ENCODE measurements at regions not wholly inside any gene's neighbourhood (a gene's known extent, or its start where the extent isn't known, plus 50 kb on each side); places are given as distances from the start of the nearest gene placed in this dataset.
A peak's percentile ranks its signal among the peaks of the same experiment; 100 is the strongest.

DNA sequence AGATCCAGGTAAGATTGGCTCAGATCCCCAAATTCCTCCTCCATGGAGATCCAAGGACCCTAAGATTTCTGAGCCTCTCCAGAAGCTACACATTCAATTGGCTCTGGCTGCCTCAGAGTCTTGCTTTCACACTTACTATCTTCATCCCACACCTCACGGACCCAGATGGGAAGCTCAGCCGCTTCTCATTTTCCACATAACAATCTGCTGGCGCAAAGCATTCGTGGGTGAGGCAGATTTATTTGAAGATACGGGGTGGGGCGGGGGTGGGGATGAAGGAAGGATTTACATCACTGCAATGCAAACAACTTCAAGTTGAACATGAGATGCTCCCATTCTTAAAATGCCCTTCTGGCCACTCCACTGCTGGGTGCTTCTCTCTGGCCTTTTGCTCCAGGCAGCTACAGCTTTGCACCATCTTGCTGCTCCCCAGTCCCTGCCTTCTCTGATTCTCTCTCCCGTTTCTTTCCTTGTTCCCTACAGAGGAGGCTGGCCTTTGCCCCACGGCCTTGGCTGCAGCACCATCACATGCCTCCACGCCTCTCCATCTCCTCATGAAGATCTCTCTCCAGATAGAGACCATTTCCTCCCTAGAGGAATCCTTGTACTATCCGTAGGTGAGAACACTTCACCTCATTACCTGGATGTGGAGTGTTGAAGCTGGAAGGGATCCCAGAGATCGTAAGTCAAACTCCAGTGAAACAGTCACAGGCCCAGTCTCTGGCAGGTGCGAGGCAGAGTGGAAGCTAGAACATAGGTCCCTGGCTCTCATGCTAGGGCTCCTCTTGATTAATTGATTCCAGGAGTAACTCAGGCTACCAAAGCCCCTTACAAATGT is 175.9 kb downstream of the RPLP1 start:
- no peak for DNase-seq (ENCODE audit: low read depth)

DNA sequence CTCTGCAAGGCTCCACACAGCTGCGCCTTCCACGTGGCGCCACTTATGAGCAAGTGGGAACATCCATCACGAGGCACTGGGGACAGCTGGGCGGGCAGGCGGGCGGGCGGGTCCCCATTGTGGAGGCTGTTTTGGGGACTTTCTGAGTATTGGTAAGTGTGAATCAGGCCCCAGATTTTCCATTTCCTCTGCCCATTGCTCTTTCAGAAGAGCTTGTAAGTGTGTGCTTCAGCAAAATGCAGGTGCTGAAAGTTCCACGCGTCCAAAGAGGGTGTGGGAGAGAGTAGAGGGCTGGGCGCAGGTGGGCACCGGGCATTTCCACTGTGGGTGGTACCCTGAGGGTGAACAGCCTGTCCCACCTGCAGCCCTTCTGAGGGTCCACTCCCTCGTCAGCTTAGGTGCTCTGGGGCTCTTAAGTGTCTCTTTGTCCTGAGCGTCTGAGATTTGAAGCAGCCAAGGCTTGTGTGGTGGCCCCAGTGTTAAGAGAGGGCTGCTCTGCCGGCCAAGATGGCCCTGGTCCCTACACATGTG is 177.1 kb downstream of the RPLP1 start:
- no peak for DNase-seq (ENCODE audit: low read depth)

DNA sequence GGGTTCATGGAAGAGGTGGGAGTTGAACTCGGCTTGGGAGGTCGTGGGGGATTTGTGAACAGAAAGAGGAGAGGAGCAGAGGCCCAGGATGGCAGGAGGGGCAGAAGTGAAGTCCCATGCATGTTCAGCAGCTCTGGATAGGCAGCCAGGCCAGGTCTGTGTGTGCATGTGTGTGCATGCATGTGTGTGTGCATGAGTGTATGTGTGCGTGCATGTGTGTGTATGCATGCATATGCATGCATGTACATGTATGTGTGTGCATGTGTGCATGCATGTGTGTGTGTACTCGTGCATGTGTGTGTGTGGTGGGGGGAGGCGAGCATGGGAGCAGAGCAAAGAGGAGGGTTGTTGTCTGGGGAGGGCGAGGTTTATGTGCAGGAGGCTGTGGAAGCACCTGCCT is 178.4 kb downstream of the RPLP1 start:
- DNase-seq (ENCODE audit: low read depth), result no peak

DNA sequence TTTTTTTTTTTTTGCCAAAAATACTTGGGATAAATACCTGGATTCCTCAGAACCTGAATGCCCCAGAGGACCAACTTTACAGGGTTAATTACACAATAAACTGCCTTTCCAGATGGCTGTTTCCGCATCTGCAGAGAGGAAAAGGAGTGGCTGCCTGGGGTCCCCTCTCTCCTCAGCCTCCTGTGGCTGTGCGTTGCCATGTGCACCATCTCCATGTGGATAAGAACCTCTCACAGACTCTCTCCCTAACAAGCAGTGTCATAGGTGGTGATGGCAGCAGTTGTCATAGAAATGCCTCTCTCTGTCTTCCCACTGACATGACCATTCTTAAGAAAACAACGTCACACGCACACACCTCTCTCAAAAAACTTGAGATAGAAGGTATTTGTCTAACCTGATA is 179.4 kb downstream of the RPLP1 start:
- DNase-seq (ENCODE audit: low read depth), result no peak

DNA sequence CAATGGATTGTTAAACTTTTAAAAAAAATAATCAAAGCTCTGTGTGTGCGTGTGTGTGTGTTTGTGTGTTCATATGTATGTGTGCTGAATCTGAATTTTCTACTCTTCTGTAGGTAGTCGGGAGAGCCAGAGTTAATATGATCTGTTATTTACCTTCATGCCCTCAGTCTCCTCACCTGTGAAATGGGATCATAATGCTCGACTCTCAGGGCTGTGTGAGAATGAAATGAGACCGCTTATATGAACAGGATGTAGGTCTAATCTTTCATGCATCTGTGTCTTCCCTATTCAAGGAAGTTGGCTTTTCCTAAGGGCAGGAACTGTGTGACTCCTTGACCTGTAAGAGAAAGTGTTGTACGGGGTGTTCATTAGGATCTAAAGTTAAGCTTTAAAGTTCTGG is 182.2 kb downstream of the RPLP1 start:
- DNase-seq (ENCODE audit: low read depth), result no peak

DNA sequence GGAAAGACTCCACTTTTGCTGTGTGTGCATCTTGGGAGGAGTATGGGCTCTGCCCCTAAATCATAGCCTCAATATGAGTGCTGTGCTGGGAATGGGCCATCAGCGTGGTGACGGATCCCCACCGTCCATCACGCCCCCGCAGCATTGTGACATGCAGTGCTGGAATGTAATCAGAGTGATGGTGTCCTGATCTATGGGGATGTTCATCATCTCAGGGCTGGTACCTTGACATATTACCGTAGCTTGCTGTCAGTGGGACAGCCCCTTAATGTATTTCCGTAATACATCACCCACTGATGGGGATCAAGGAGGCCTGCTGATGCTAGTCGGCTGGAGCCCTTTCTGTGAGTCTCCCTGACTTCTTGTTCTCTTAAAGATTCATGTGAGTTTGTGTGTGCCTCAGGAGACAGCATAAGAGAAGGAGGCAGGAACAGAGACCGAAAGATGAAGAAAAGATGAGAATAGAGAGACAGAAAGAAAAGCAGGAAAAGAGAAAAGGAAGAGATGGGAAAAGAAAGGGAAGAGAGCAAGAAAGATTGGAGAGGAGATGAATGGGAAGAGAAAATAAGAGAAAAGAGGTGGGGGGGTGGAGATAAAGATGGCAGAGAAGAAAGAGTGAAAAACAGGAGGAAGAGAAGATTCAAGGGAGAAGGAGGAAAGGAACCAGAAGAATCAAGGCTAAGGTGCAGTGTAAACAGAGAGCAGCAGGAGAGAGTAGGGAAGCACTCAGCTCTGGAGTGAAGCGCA is 183.7 kb downstream of the RPLP1 start:
- no peak for DNase-seq (ENCODE audit: low read depth)

DNA sequence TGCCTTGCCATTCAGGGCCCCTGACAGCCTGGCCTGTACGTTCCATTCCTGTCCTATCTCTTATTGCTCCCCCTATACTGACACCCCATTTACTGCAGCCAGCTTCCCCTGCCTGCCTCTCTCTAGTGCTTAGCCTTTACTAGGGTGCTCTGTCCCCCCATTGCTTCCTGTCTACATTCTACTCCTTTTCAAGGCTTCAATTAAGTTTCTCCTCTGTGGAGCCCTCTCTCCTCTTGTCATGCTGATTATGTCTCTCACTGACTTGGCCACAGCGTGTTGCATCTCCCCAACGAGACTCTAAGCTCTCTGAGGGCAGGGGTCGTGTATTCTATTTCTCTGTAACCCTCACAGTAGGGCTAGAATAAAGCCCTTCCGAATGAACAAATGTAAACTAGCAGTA is 185.2 kb downstream of the RPLP1 start:
- no peak for DNase-seq (ENCODE audit: low read depth)

DNA sequence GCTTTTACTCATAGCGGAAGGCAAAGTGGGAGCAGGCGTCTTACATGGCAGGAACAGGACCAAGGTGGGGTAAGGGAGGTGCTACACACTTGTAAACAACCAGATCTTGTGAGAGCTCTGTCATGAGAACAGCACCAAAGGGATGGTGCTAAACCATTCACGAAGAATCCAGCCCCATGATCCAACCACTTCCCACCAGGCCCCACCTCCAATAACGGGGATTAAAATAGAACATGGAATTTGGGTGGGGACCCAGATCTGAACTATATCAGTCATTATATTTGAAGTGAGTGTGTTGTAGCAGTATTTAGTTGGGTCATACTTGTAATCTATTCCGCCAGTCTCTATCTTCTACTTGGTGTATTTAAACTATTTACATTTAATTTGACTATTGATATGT is 190.9 kb downstream of the RPLP1 start:
- DNase-seq (ENCODE audit: low read depth), result no peak

DNA sequence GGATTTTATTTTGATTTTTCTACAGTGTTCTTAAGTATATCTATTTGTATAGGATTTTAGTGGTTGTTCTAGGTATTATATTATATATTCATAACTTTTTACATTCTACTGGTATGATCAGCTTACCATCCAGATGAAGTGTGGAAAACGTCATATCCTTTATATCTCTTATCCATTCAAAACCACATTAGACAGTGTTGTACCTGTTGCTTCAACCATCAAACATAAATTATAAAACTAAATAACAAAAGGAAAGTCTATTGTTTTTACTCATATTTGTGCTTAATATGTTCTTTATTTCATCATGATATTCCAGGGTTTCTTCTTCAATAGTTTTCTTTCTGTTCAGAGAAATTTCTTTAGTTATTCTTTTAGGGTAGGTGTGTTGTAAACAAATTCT is 191.4 kb downstream of the RPLP1 start:
- DNase-seq (ENCODE audit: low read depth), result no peak

DNA sequence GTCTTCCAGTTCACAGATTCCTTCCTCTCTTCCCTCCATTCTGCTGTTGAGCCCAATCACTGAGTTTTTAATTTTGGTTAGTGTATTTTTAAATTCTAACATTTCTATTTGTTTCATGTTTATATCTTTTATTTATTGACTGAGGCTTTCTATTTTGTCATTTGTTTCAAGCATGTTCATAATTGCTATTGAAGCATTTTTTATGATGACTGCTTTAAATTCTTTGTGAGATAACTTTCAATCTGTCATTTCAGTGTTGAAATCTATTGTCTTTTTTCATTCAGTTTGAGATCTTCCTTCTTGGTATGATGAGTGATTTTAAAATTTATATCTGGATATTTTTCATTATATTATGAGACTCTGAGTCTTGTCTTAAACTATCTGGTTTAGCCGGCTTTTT is 192.3 kb downstream of the RPLP1 start:
- no peak for DNase-seq (ENCODE audit: low read depth)

DNA sequence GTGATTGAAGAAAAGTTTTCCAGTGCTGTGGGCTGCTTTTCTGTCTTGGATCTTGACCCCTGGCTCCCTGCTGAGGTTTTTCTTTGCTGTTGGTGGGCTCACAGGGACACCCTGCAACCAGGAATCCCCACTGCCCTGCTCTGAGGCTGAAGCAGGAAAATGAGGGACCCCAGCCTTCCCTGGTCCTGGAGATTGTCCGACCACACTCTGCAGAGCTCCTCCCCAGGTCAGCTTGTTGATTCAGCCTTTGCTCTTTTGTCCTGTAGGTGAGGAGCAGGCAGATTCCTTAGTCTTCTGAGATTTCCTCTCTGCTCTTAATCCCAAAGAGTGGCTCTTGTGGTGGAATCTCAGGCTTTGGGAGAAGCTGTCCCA is 194.5 kb downstream of the RPLP1 start:
- no peak for DNase-seq (ENCODE audit: low read depth)

DNA sequence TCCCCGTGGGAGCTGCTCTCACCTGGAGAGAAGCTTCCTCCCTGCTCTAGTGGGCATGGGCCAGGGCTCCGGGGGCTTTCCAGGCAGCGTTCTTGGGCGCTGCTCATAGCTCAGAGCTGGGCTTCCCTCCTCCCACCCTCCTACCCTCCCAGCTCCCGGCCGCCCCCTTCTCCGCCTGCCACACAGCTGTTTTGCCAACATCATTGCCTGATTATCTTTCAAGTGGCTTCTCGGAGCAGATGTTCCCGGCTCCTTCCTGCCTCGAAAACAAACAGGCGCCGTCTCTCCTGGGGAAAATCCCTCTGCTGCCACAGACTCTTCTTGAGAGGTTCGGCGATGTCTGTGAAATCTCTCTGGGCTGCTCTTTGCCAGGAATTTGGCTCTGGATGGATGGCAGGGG is 195.6 kb downstream of the RPLP1 start:
- DNase-seq (ENCODE audit: low read depth), result no peak

DNA sequence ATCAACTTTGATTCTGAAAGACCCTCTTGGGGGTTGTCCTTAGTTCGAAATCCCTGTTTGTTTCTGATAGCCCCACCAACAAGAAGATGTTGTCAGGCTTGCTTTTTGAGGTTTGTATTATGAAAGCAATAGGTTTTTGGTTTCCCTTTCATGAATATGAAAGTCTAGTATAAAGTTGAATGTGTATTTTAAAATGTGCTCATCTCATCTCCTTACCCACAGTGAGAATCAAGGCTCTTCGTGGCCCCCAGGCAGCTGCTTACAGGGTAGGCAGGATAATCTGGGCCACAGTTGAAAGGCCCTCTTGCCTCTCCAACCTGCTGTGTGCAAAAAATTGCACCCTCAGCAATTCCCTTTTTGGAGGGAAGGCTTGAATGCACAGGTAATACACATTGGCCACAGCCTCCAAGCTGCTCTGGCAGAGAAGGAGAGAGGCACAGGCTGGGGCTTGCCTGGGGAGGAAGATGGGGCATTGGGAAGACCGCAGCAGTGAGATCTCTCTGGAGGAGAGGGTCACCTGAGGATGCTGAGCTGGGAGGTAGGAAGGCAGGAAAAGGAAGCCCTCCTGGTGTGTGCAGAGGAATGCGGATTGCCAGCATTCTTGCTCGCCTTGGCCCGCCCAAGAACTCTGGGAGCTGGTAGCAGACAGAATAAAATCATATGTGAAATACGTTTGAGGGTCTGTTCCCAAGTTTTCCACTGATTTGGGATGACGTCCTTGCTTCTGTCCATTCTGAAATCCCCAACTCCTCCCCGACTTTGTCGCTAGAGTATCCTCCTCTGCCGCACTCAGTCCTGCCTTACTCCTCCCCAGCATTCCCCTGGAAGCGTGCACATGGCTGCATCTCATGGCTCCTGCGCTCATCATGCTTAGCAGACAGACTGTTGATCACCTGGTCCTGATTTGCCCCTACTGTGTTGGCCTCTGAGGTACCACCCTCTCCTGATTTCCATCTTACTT is 196.4 kb downstream of the RPLP1 start:
- DNase-seq (ENCODE audit: low read depth), result no peak

DNA sequence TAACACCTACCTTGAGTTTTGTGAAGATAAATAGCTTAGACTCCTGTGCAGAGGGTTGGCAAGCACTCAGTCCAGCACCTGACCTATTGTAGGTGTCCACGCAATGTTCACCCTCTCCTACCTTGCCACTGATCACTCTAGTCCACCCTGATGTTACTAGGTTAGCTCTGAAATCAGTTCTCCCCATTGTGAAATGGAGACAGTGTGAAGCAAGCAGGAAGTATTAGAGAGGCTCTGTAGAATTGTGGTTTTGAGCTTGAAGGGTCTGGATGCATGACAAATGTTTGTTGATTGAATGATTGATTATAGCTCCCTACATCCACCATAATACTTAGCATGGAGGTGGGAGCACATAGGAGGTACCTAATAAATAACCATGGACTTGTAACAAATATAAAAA is 199.7 kb downstream of the RPLP1 start:
- DNase-seq (ENCODE audit: low read depth), result no peak

DNA sequence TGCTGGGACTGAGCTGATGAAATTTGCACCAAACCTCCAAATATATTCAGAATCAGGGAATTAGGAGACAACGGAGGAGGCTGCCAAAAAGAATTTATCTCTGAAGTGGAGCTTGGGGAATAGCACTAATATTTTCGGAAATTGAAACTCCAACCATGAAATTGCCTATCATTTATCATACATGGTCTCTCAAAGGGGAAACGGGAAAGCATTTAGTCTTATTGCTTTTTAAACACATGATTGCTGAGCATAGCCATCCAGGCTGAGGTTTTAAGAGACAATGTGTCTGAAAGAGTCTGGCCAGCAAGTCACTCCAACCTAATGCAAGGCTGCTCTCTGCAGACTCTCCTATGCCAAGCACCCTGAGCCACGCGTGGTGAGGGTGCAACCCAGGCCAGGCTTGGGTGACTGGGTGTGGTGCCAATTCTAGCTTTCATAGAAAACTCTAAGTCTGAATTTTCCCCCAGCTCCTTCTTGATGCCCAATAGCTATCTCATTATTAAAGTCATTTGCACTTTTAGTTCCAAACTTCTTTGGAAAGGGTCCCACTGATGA is 200.2 kb downstream of the RPLP1 start:
- DNase-seq (ENCODE audit: low read depth), result no peak

DNA sequence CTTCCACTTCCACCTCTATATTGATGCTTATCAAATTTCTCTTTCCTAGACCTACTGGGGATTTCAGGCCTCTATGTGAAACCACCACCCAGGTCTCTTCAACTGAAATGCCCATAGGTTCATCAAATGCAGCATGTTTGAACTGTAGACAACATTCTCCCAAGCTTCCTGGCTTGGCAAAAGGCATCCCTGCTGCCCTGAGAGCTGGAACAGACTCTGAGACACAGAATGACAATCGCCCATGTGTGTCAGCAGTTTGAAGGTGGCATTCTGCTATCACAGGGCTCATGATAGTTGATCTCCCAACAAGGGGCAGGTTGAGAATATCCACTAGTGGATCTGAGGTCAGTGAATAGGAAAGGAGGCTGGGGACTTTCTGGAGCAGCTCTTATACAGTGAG is 200.7 kb downstream of the RPLP1 start:
- no peak for DNase-seq (ENCODE audit: low read depth)

DNA sequence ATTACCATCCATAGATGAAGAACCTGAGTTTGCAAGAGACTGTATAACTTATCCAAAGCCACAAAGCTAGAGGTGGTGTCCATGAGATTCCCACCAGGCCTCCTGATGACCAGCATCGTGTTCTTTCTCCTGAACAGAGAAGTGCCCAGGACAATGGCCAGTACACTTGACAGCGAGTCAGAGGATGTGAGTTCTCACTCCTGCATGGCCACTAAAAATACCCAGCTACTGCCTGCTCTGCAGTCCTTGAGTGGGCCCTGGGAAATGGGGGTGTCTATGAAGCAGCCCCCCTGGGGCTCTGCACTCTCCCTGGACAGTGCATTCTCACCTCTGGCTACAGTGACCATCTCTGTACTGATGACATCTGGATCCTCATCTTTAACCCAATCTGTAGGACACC is 201.2 kb downstream of the RPLP1 start:
- no peak for DNase-seq (ENCODE audit: low read depth)

DNA sequence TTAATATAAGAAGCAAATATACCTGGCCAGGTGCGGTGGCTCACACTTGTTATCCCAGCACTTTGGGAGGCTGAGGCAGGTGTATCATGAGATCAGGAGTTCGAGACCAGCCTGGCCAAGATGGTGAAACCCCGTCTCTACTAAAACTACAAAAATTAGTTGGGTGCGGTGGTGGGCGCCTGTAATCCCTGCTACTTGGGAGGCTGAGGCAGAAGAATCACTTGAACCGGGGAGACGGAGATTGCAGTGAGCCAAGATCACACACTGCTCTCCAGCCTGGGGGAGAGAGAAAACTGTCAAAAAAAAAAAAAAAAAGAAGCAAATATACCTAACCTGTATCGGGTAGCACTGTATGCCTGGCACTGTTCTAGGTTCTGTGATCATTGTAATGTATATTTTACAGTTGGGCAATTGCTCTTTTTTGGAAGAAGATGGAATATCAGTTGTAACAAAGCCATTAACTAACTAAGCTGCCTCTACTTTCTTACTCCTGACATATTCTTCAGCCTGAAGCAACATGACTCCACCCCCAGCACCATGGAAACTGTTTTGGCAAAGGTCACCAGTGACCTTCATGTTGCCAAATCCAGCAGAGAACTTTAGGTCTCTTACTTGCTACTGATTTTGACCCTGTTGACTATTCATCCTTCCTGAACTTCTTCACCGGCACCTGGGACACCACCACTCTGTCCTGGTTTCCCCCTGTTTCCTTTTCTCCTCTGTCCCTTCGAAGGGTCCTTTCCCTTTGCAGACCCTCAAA is 203.8 kb downstream of the RPLP1 start:
- no peak for DNase-seq (ENCODE audit: low read depth)

DNA sequence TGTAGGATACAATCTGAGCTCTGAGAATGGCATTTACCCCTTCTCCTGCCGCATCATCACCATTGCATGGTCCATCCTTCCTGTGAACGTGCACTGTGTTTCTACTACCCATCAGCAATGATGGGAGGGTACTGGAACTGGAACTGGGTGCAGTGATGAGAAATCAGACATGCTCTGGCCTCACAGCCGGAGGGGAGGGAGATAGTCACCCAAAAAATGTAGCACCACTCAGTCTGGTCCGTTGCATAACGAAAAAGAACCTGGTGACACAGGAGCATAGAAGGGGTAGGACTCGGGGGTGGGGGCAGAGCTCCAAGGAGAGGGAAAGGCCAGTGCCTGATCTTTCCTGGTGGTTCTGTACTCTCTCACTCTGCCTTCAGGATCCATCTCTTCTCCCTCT is 205.0 kb downstream of the RPLP1 start:
- no peak for DNase-seq (ENCODE audit: low read depth)

DNA sequence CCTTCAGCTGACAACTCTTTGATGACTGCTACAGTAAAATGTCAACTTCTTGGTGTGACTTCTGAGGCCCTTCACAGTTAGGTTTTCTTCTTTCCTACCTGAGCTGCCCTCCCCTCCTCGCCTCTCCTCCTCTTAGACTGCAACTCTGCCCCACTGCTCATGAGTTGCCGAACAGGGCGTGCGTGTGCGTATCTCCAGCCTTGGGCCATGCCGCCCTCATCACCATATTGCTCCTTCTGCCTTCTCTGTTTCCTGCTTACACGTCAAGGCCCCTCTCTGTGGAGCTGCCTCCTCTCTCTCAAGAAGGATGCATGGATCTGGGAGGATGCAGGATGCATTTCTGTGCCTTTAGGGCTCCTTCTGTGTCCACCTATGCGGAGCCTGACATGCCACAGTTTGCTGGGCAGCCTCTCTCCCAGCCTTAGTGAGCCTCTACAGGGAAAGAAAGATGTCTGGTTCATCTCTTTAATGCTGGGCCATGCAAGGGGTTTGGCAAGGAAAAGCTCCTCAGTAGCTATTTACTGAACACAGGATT is 205.9 kb downstream of the RPLP1 start:
- DNase-seq (ENCODE audit: low read depth), result no peak

DNA sequence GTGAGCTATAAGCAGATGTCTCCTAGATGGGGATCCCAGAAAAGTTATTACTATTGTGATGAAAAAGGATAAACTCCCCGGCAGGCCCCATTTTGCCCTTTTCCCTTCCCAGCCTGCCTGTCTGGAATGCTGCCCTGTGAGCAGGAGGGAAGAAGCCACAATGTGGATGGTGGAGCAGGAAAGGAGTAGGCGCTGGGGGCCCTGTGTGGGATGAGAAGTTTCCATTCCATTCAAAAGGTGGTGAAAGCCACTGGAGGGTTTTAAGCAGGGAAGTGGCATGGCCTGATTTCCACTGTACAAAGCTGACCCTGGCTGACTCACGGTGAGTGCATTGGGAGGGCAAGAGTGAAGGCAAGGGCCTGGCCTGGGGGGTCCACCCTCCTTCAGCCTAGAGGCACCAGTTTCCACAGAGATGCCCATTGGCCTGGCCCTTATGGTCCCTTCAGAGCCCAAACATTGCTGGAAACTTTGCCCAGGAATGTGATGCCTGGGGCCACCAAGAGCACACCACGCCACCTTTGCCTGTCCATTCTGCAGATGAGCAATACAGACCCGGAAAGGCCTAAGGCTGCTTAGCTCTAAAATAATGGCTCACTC is 206.9 kb downstream of the RPLP1 start:
- DNase-seq (ENCODE audit: low read depth), result peak; percentile 32
